Amniotic epithelial cell (primary cell): ENCODE measurements at regions not wholly inside any gene's neighbourhood (a gene's known extent, or its start where the extent isn't known, plus 50 kb on each side); places are given as distances from the start of the nearest gene placed in this dataset.
"Not testable (repeated sequence)": the region's sequence is repeated elsewhere in the genome, so short reads cannot be mapped to it uniquely, and the experiment has no call there.

Experiments used
- DNase-seq: peaks from one replicate; pipeline ENCODE4 v3.0.0-alpha.2; 2010; ENCODE audit warnings: low read depth

- DNase-seq: no peak
These were observed 244.0 kb upstream of the SFRP2 start for GRCh38 chr4:154032914-154033313.

- no peak for DNase-seq
These were observed 241.9 kb upstream of the SFRP2 start for GRCh38 chr4:154030746-154031145.

- no peak for DNase-seq
These were observed 241.3 kb upstream of the SFRP2 start for GRCh38 chr4:154030152-154030551.

- DNase-seq: no peak
These were observed 240.3 kb upstream of the SFRP2 start for GRCh38 chr4:154029171-154029570.

- DNase-seq: no peak
These were observed 236.2 kb upstream of the SFRP2 start for GRCh38 chr4:154025110-154025509.

GRCh38 chr4:154024097-154024694, 235.3 kb upstream of the SFRP2 start:
- DNase-seq: no peak

GRCh38 chr4:154023671-154024070, 234.8 kb upstream of the SFRP2 start:
- DNase-seq: not testable (repeated sequence)

GRCh38 chr4:154019811-154020210, 230.9 kb upstream of the SFRP2 start:
- no peak for DNase-seq

GRCh38 chr4:154018659-154019058, 229.8 kb upstream of the SFRP2 start:
- no peak for DNase-seq

- DNase-seq: no peak
These were observed 226.7 kb upstream of the SFRP2 start for GRCh38 chr4:154015578-154015977.

GRCh38 chr4:154014407-154015321, 225.8 kb upstream of the SFRP2 start:
- no peak for DNase-seq

GRCh38 chr4:154013576-154013975, 224.7 kb upstream of the SFRP2 start:
- DNase-seq: no peak

- no peak for DNase-seq
These were observed 221.5 kb upstream of the SFRP2 start for GRCh38 chr4:154010371-154010770.

- DNase-seq: no peak
These were observed 220.9 kb upstream of the SFRP2 start for GRCh38 chr4:154009788-154010187.

GRCh38 chr4:154009191-154009590, 220.3 kb upstream of the SFRP2 start:
- no peak for DNase-seq

- no peak for DNase-seq
These were observed 216.3 kb upstream of the SFRP2 start for GRCh38 chr4:154005171-154005520.

- DNase-seq: peak; percentile 78
These were observed 215.8 kb upstream of the SFRP2 start for GRCh38 chr4:154004507-154005170.

GRCh38 chr4:154004016-154004415, 215.1 kb upstream of the SFRP2 start:
- no peak for DNase-seq

- no peak for DNase-seq
These were observed 214.5 kb upstream of the SFRP2 start for GRCh38 chr4:154003378-154003777.

GRCh38 chr4:154001193-154001592, 212.3 kb upstream of the SFRP2 start:
- no peak for DNase-seq

GRCh38 chr4:153997516-153997915, 208.6 kb upstream of the SFRP2 start:
- DNase-seq: no peak

- DNase-seq: no peak
These were observed 200.6 kb upstream of the SFRP2 start for GRCh38 chr4:153989505-153989904.
